ENCODE measurements at regions not wholly inside any gene's neighbourhood (a gene's known extent, or its start where the extent isn't known, plus 50 kb on each side); places are given as distances from the start of the nearest gene placed in this dataset.

DNA sequence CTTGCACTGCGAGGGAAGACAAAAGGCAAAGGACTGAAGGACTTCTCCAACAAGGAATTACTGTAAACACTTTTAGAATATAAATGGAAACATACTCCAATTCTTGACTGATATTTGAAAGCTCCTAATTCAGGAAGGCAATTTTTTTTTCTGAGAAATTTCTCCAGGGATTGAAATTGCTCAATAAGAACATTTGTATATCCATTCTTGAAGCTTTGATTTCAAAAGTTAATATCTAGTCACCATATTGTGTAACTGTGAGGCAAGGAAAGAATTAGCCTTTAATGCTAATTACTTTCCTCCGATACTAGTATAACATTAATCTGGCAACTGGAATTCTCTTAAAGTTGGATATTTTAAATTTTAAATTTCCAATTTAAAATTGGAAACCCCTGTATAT, 188.4 kb upstream of the COL1A2 start:
- TF ChIP-seq TP53 (CRISPR knock-in tag; IDR thresholded peaks at IDR 0.05) (no peak), MAX (IDR thresholded peaks at IDR 0.05) (no peak), POLR2A (IDR thresholded peaks at IDR 0.05; ENCODE audit: low read length) (no peak), BCL3 (IDR thresholded peaks at IDR 0.05) (no peak), RAD21 (conservative IDR thresholded peaks at IDR 0.05 in 1 of 2, IDR thresholded peaks at IDR 0.05 in 1 of 2) (no peak), EP300 (IDR thresholded peaks at IDR 0.05) (no peak), NPAS2 (CRISPR knock-in tag; IDR thresholded peaks at IDR 0.05; ENCODE audit: borderline replicate concordance) (no peak), CBX8 (IDR thresholded peaks at IDR 0.05) (no peak), SMC3 (IDR thresholded peaks at IDR 0.05) (no peak)
- TF ChIP-seq, protein P1, sequence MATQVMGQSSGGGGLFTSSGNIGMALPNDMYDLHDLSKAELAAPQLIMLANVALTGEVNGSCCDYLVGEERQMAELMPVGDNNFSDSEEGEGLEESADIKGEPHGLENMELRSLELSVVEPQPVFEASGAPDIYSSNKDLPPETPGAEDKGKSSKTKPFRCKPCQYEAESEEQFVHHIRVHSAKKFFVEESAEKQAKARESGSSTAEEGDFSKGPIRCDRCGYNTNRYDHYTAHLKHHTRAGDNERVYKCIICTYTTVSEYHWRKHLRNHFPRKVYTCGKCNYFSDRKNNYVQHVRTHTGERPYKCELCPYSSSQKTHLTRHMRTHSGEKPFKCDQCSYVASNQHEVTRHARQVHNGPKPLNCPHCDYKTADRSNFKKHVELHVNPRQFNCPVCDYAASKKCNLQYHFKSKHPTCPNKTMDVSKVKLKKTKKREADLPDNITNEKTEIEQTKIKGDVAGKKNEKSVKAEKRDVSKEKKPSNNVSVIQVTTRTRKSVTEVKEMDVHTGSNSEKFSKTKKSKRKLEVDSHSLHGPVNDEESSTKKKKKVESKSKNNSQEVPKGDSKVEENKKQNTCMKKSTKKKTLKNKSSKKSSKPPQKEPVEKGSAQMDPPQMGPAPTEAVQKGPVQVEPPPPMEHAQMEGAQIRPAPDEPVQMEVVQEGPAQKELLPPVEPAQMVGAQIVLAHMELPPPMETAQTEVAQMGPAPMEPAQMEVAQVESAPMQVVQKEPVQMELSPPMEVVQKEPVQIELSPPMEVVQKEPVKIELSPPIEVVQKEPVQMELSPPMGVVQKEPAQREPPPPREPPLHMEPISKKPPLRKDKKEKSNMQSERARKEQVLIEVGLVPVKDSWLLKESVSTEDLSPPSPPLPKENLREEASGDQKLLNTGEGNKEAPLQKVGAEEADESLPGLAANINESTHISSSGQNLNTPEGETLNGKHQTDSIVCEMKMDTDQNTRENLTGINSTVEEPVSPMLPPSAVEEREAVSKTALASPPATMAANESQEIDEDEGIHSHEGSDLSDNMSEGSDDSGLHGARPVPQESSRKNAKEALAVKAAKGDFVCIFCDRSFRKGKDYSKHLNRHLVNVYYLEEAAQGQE (IDR thresholded peaks at IDR 0.05) = no peak
- TF ChIP-seq, protein P2, sequence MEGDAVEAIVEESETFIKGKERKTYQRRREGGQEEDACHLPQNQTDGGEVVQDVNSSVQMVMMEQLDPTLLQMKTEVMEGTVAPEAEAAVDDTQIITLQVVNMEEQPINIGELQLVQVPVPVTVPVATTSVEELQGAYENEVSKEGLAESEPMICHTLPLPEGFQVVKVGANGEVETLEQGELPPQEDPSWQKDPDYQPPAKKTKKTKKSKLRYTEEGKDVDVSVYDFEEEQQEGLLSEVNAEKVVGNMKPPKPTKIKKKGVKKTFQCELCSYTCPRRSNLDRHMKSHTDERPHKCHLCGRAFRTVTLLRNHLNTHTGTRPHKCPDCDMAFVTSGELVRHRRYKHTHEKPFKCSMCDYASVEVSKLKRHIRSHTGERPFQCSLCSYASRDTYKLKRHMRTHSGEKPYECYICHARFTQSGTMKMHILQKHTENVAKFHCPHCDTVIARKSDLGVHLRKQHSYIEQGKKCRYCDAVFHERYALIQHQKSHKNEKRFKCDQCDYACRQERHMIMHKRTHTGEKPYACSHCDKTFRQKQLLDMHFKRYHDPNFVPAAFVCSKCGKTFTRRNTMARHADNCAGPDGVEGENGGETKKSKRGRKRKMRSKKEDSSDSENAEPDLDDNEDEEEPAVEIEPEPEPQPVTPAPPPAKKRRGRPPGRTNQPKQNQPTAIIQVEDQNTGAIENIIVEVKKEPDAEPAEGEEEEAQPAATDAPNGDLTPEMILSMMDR (IDR thresholded peaks at IDR 0.05) = no peak
- TF ChIP-seq, protein P3, sequence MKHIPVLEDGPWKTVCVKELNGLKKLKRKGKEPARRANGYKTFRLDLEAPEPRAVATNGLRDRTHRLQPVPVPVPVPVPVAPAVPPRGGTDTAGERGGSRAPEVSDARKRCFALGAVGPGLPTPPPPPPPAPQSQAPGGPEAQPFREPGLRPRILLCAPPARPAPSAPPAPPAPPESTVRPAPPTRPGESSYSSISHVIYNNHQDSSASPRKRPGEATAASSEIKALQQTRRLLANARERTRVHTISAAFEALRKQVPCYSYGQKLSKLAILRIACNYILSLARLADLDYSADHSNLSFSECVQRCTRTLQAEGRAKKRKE (CRISPR knock-in tag; IDR thresholded peaks at IDR 0.05; ENCODE audit: low read depth) = no peak
